H1 (cell line): ENCODE measurements at regions not wholly inside any gene's neighbourhood (a gene's known extent, or its start where the extent isn't known, plus 50 kb on each side); places are given as distances from the start of the nearest gene placed in this dataset.

ENCODE experiments used
- CTCF ChIA-PET: fragments of 300-600 bp; sonication (Branson Sonifier 250); formaldehyde crosslinking; loops from one replicate; lab custom pipeline; 2021; ENCODE audit not compliant: partially characterized antibody; lab: Charles Lee
- POLR2A ChIA-PET: fragments of 300-600 bp; sonication (Branson Sonifier 250); formaldehyde crosslinking; loops from one replicate; lab custom pipeline; 2021; ENCODE audit warnings: inconsistent platforms; ENCODE audit not compliant: partially characterized antibody; lab: Charles Lee
- DNase-seq, 2 experiments: peaks; one replicate each; pipeline versions ENCODE4 v3.0.0 to v3.0.0-alpha.2; 2010 to 2022; ENCODE audit warnings: low spot score in 2 of 2, low read depth in 1 of 2, mixed read lengths in 1 of 2
- FAIRE-seq: peaks from 2 replicates; lab custom pipeline; 2011; peaks lifted over from hg19 to GRCh38; lab: Jason Lieb, UNC
- H2AFZ ChIP-seq: 2 replicates; pipeline ENCODE4 v1.8.1; 2012; ENCODE audit warnings: low read length, inconsistent platforms
- H2AK5ac ChIP-seq: 2 replicates; pipeline ENCODE4 v1.6.1; 2013; ENCODE audit warnings: low read depth, low read length
- H2BK120ac ChIP-seq: replicated peaks from 2 replicates; pipeline ENCODE3; 2013; ENCODE audit warnings: low read depth, low read length, inconsistent platforms
- H2BK12ac ChIP-seq: 2 replicates; pipeline ENCODE4 v1.6.1; 2013; ENCODE audit warnings: low read depth, low read length
- H2BK15ac ChIP-seq: 2 replicates; pipeline ENCODE4 v1.6.1; 2013; ENCODE audit warnings: low read length
- H2BK20ac ChIP-seq: 2 replicates; pipeline ENCODE4 v1.6.1; 2013; ENCODE audit warnings: low read length
- H2BK5ac ChIP-seq: 2 replicates; pipeline ENCODE4 v1.6.1; 2013; ENCODE audit warnings: low read depth, low read length
- H3K14ac ChIP-seq: 2 replicates; pipeline ENCODE4 v1.6.1; 2013; ENCODE audit warnings: inconsistent platforms; ENCODE audit not compliant: insufficient read length
- H3K18ac ChIP-seq: 2 replicates; pipeline ENCODE4 v1.6.1; 2013; ENCODE audit warnings: low read length; ENCODE audit errors: extremely low read depth
- H3K23ac ChIP-seq: 2 replicates; pipeline ENCODE4 v1.6.1; 2013; ENCODE audit warnings: inconsistent platforms; ENCODE audit not compliant: insufficient read length
- H3K23me2 ChIP-seq: 2 replicates; pipeline ENCODE4 v1.6.1; 2013; ENCODE audit warnings: low read depth, low read length
- H3K27ac ChIP-seq: 2 replicates; pipeline ENCODE4 v1.6.1; 2011; ENCODE audit warnings: low read depth, low read length, inconsistent platforms
- H3K27me3 ChIP-seq, 4 experiments: replicated peaks in 1 of 4; 1 replicate in 1 of 4; 2 replicates in 3 of 4; pipeline versions ENCODE4 v1.6.1 to v1.8.1; 2011 to 2013; ENCODE audit warnings: low read length in 3 of 4, mild to moderate bottlenecking in 3 of 4, inconsistent platforms in 2 of 4, mixed read lengths in 2 of 4, moderate library complexity in 1 of 4; ENCODE audit not compliant: control insufficient read depth in 3 of 4, insufficient read depth in 3 of 4; ENCODE audit errors: extremely low read depth in 1 of 4
- H3K36me3 ChIP-seq, 4 experiments: 2 replicates each; pipeline versions ENCODE4 v1.6.1 to v1.8.1; 2011 to 2013; ENCODE audit warnings: mild to moderate bottlenecking in 4 of 4, low read length in 3 of 4, moderate library complexity in 2 of 4, control low read depth in 1 of 4, inconsistent platforms in 1 of 4; ENCODE audit not compliant: insufficient read depth in 4 of 4, control insufficient read depth in 2 of 4
- H3K4ac ChIP-seq: replicated peaks from 2 replicates; pipeline ENCODE3; 2013; ENCODE audit warnings: low read length, low read depth, mixed read lengths, inconsistent platforms; ENCODE audit not compliant: insufficient read length
- H3K4me1 ChIP-seq, 4 experiments: replicated peaks in 1 of 4; 1 replicate in 1 of 4; 2 replicates in 3 of 4; pipeline versions ENCODE4 v1.6.1 to v1.8.1; 2011 to 2013; ENCODE audit warnings: low read length in 3 of 4, inconsistent platforms in 2 of 4, mixed read lengths in 1 of 4; ENCODE audit not compliant: insufficient read depth in 4 of 4, control insufficient read depth in 3 of 4
- H3K4me2 ChIP-seq, 2 experiments: 2 replicates each; pipeline versions ENCODE4 v1.6.1 to v1.8.1; 2011 to 2013; ENCODE audit warnings: low read depth in 2 of 2, low read length in 2 of 2, control low read depth in 1 of 2, inconsistent platforms in 1 of 2, mild to moderate bottlenecking in 1 of 2; ENCODE audit not compliant: insufficient read depth in 1 of 2
- H3K4me3 ChIP-seq, 4 experiments: fragments of 200-600, 300-600 bp in 1 of 4; sonication (generic), shearing (Covaris generic), sonication (Bioruptor Twin) in 1 of 4; 2 replicates each; pipeline versions ENCODE4 v1.5.1 to v1.8.1; 2011 to 2016; ENCODE audit warnings: low read length in 4 of 4, low read depth in 3 of 4, control low read depth in 2 of 4, inconsistent platforms in 2 of 4, mild to moderate bottlenecking in 2 of 4, mixed read lengths in 1 of 4, moderate library complexity in 1 of 4; ENCODE audit not compliant: insufficient read depth in 2 of 4; ENCODE audit errors: extremely low read depth in 1 of 4
- H3K56ac ChIP-seq: replicated peaks from 2 replicates; pipeline ENCODE3; 2013; ENCODE audit warnings: low read depth, mild to moderate bottlenecking, mixed read lengths, low read length, inconsistent platforms; ENCODE audit not compliant: insufficient read length
- H3K79me1 ChIP-seq: 2 replicates; pipeline ENCODE4 v1.6.1; 2013; ENCODE audit warnings: low read depth, low read length, control low read depth
- H3K79me2 ChIP-seq, 2 experiments: 2 replicates each; pipeline versions ENCODE4 v1.6.1 to v1.8.1; 2012 to 2013; ENCODE audit warnings: low read length in 2 of 2, mild to moderate bottlenecking in 2 of 2, inconsistent platforms in 1 of 2; ENCODE audit not compliant: insufficient read depth in 2 of 2, control insufficient read depth in 1 of 2
- H3K9ac ChIP-seq, 4 experiments: replicated peaks in 1 of 4; 1 replicate in 1 of 4; 2 replicates in 3 of 4; pipeline versions ENCODE4 v1.6.1 to v1.8.1; 2011 to 2013; ENCODE audit warnings: low read depth in 3 of 4, low read length in 3 of 4, control low read depth in 2 of 4, mild to moderate bottlenecking in 2 of 4, moderate library complexity in 2 of 4, inconsistent platforms in 1 of 4; ENCODE audit errors: extremely low read depth in 1 of 4
- H3K9me3 ChIP-seq, 2 experiments: 2 replicates each; pipeline versions ENCODE4 v1.6.1 to v1.8.1; 2012 to 2013; ENCODE audit warnings: mild to moderate bottlenecking in 2 of 2, moderate library complexity in 2 of 2, control low read depth in 1 of 2, inconsistent platforms in 1 of 2, low read depth in 1 of 2, low read length in 1 of 2, mixed read lengths in 1 of 2; ENCODE audit not compliant: insufficient read depth in 2 of 2
- H4K20me1 ChIP-seq, 2 experiments: replicated peaks in 1 of 2; 2 replicates each; pipeline versions ENCODE3 to v1.8.1; 2011 to 2013; ENCODE audit warnings: inconsistent platforms in 2 of 2, low read length in 2 of 2, mild to moderate bottlenecking in 1 of 2; ENCODE audit not compliant: insufficient read depth in 2 of 2, control insufficient read depth in 1 of 2
- H4K5ac ChIP-seq: 2 replicates; pipeline ENCODE4 v1.6.1; 2013; ENCODE audit warnings: low read length, low read depth, mixed read lengths, inconsistent platforms; ENCODE audit not compliant: insufficient read length
- H4K8ac ChIP-seq: 2 replicates; pipeline ENCODE4 v1.8.0; 2013; ENCODE audit warnings: mild to moderate bottlenecking, moderate library complexity, low read length, inconsistent platforms; ENCODE audit not compliant: insufficient read depth; ENCODE audit errors: extremely low read depth
- H4K91ac ChIP-seq: replicated peaks from 2 replicates; pipeline ENCODE3; 2013; ENCODE audit warnings: low read length, mixed read lengths, inconsistent platforms; ENCODE audit not compliant: insufficient read length
- GTF2F1 ChIP-seq: IDR thresholded peaks from 2 replicates; pipeline ENCODE4 v1.6.1; 2012; ENCODE audit warnings: low read depth, low read length, improper control_type of control experiment, borderline replicate concordance
- HDAC2 ChIP-seq, 2 experiments: fragments of 300-600 bp in 1 of 2; sonication (generic) in 1 of 2; IDR thresholded peaks; 2 replicates each; pipeline ENCODE4 v1.6.1; 2011 to 2012; ENCODE audit warnings: low read depth in 2 of 2, low read length in 2 of 2, mild to moderate bottlenecking in 2 of 2, moderate library complexity in 2 of 2, borderline replicate concordance in 1 of 2, inconsistent platforms in 1 of 2
- KDM4A ChIP-seq: IDR thresholded peaks from one replicate; pipeline ENCODE4 v1.7.1; 2012; ENCODE audit warnings: low read depth, mild to moderate bottlenecking, moderate library complexity, low read length, inconsistent platforms; ENCODE audit not compliant: severe bottlenecking
- NRF1 ChIP-seq: IDR thresholded peaks from 2 replicates; pipeline ENCODE4 v1.6.1; 2011; ENCODE audit warnings: mild to moderate bottlenecking, low read depth, low read length, improper control_type of control experiment
- POLR2A ChIP-seq, 2 experiments: IDR thresholded peaks; 1 replicate in 1 of 2; 2 replicates in 1 of 2; pipeline ENCODE4 v1.6.1; 2011; ENCODE audit warnings: low read depth in 2 of 2, low read length in 2 of 2, mild to moderate bottlenecking in 2 of 2; ENCODE audit errors: control extremely low read depth in 1 of 2
- RBBP5 ChIP-seq: IDR thresholded peaks from 2 replicates; pipeline ENCODE4 v1.7.1; 2012; ENCODE audit warnings: low read depth, mild to moderate bottlenecking, inconsistent platforms, low read length, moderate library complexity, borderline replicate concordance
- SAP30 ChIP-seq: fragments of 300-600 bp; sonication (generic); IDR thresholded peaks from 2 replicates; pipeline ENCODE4 v1.7.1; 2012; ENCODE audit warnings: low read length, moderate library complexity, mild to moderate bottlenecking, inconsistent platforms; ENCODE audit not compliant: insufficient read depth, insufficient replicate concordance
- SP4 ChIP-seq: IDR thresholded peaks from 2 replicates; pipeline ENCODE4 v1.6.1; 2012; ENCODE audit warnings: low read length, inconsistent platforms
- TAF1 ChIP-seq: IDR thresholded peaks from 2 replicates; pipeline ENCODE4 v1.6.1; 2011; ENCODE audit warnings: mild to moderate bottlenecking, low read depth, low read length
- TCF12 ChIP-seq: IDR thresholded peaks from 2 replicates; pipeline ENCODE4 v1.6.1; 2011; ENCODE audit warnings: low read depth, mild to moderate bottlenecking, low read length

- Histone ChIP-seq H3K4me2 (no peak overlapping the region), H2AFZ (no peak overlapping the region), H4K20me1 (no peaks in the 10 kb centered on the region), H3K23me2 (no peaks in the 10 kb centered on the region), H3K9me3 (peaks cover 0 to 3% of the 10 kb centered on the region in 2 experiments; a peak in 1 of 4 replicates), H3K36me3 (no peaks in the 10 kb centered on the region), H3K56ac (no peak overlapping the region), H3K23ac (no peak overlapping the region), H2BK5ac (no peak overlapping the region), H3K4me3 (no peak overlapping the region), H2AK5ac (no peak overlapping the region), H3K79me1 (no peaks in the 10 kb centered on the region), H3K4me1 (no peaks in the 10 kb centered on the region), H3K14ac (no peak overlapping the region), H3K9ac (no peak overlapping the region), H3K27ac (no peak overlapping the region), H4K5ac (no peak overlapping the region), H4K8ac (no peak overlapping the region), H4K91ac (no peak overlapping the region), H3K79me2 (no peaks in the 10 kb centered on the region), H3K27me3 (no peaks in the 10 kb centered on the region), H2BK12ac (no peak overlapping the region), H2BK20ac (no peak overlapping the region), H3K4ac (no peak overlapping the region), H2BK15ac (no peak overlapping the region), H2BK120ac (no peak overlapping the region), H3K18ac (no peak overlapping the region)
- POLR2A ChIA-PET = interaction anchor here (0.6 kb wide), 1 partner anchor 460 kb away, joined by 3 read pairs; no protein-coding TSS in a partner anchor
- TF ChIP-seq SP4 (no peak), NRF1 (no peak), TAF1 (no peak), HDAC2 (IDR thresholded peaks at IDR 0.05; ENCODE audit: borderline replicate concordance in 1 of 2, low read depth in 2 of 2, low read length in 2 of 2) (no peak), SAP30 (no peak), TCF12 (no peak), POLR2A (IDR thresholded peaks at IDR 0.05; ENCODE audit: control extremely low read depth in 1 of 2, low read depth in 2 of 2, low read length in 2 of 2) (no peak), RBBP5 (no peak), GTF2F1 (no peak), KDM4A (no peak)
- DNase-seq (no peak), FAIRE-seq (no peak)
- CTCF ChIA-PET = no interaction called here
These were observed 166.5 kb downstream of the MAIP1 start for GRCh38 chr2:200121931-200122330.
